ENCODE measurements at regions not wholly inside any gene's neighbourhood (a gene's known extent, or its start where the extent isn't known, plus 50 kb on each side); places are given as distances from the start of the nearest gene placed in this dataset.

DNA sequence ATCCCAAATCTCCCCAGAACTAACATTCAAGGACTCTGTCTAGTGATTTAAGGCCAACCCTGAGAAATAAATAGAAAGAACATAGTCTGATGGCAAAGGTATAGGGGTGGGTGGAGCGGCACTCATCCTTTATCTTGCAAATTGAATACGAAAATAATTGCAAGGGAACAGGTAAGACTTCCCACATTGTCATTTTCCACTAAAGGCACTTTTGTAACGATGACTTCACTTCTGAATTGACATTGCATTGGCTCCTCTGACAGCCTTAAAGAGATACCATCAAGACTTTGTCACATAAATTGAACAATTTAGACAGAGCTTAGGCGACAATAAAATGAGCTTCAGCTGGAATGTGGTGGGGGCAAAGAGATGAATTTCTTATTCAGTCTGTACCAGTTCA lies 75.3 kb upstream of the PLCL2 start:
- no peak overlapping the region for H2AFZ ChIP-seq (ENCODE audit: low read depth, low read length)
- H3K9ac ChIP-seq (ENCODE audit: low read length) = peak overlapping the region; percentile 55
- H3K36me3 ChIP-seq (ENCODE audit: insufficient read depth, low read length) = no peaks in the 10 kb centered on the region
- H3K79me2 ChIP-seq (replicated peaks; ENCODE audit: insufficient read depth, low read length) = no peaks in the 10 kb centered on the region
- H3K4me3 ChIP-seq (ENCODE audit: low read length) = peak overlapping the region; percentile 57
- H4K20me1 ChIP-seq (ENCODE audit: insufficient read depth) = no peaks in the 10 kb centered on the region
- peak overlapping the region; percentile 89 for H3K27ac ChIP-seq (ENCODE audit: low read length)
- no peaks in the 10 kb centered on the region for H3F3A ChIP-seq (ENCODE audit: insufficient read depth, low read length, poor library complexity, severe bottlenecking)
- TF ChIP-seq POLR2AphosphoS5 (IDR thresholded peaks at IDR 0.05) (peak; percentile 59), RAD21 (conservative IDR thresholded peaks at IDR 0.05) (peak; percentile 37), TAF1 (IDR thresholded peaks at IDR 0.05; ENCODE audit: low read depth) (no peak), EZH2 (IDR thresholded peaks at IDR 0.05; ENCODE audit: borderline replicate concordance, insufficient read depth, low read length, poor library complexity, severe bottlenecking) (no peak), SMC3 (conservative IDR thresholded peaks at IDR 0.05; ENCODE audit: poor library complexity) (peak; percentile 38), MXI1 (conservative IDR thresholded peaks at IDR 0.05; ENCODE audit: poor library complexity, severe bottlenecking) (no peak), EP300 (conservative IDR thresholded peaks at IDR 0.05; ENCODE audit: poor library complexity, severe bottlenecking) (peak; percentile 98)
- TF ChIP-seq, protein P1, sequence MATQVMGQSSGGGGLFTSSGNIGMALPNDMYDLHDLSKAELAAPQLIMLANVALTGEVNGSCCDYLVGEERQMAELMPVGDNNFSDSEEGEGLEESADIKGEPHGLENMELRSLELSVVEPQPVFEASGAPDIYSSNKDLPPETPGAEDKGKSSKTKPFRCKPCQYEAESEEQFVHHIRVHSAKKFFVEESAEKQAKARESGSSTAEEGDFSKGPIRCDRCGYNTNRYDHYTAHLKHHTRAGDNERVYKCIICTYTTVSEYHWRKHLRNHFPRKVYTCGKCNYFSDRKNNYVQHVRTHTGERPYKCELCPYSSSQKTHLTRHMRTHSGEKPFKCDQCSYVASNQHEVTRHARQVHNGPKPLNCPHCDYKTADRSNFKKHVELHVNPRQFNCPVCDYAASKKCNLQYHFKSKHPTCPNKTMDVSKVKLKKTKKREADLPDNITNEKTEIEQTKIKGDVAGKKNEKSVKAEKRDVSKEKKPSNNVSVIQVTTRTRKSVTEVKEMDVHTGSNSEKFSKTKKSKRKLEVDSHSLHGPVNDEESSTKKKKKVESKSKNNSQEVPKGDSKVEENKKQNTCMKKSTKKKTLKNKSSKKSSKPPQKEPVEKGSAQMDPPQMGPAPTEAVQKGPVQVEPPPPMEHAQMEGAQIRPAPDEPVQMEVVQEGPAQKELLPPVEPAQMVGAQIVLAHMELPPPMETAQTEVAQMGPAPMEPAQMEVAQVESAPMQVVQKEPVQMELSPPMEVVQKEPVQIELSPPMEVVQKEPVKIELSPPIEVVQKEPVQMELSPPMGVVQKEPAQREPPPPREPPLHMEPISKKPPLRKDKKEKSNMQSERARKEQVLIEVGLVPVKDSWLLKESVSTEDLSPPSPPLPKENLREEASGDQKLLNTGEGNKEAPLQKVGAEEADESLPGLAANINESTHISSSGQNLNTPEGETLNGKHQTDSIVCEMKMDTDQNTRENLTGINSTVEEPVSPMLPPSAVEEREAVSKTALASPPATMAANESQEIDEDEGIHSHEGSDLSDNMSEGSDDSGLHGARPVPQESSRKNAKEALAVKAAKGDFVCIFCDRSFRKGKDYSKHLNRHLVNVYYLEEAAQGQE (IDR thresholded peaks at IDR 0.05; ENCODE audit: borderline replicate concordance) = peak; percentile 39
- TF ChIP-seq, protein P2, sequence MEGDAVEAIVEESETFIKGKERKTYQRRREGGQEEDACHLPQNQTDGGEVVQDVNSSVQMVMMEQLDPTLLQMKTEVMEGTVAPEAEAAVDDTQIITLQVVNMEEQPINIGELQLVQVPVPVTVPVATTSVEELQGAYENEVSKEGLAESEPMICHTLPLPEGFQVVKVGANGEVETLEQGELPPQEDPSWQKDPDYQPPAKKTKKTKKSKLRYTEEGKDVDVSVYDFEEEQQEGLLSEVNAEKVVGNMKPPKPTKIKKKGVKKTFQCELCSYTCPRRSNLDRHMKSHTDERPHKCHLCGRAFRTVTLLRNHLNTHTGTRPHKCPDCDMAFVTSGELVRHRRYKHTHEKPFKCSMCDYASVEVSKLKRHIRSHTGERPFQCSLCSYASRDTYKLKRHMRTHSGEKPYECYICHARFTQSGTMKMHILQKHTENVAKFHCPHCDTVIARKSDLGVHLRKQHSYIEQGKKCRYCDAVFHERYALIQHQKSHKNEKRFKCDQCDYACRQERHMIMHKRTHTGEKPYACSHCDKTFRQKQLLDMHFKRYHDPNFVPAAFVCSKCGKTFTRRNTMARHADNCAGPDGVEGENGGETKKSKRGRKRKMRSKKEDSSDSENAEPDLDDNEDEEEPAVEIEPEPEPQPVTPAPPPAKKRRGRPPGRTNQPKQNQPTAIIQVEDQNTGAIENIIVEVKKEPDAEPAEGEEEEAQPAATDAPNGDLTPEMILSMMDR (IDR thresholded peaks at IDR 0.05; ENCODE audit: poor library complexity, severe bottlenecking) = no peak
- no peaks in the 10 kb centered on the region for H3K9me2 ChIP-seq (ENCODE audit: insufficient read depth, low read length)
- H3K4me2 ChIP-seq (ENCODE audit: low read length) = peak overlapping the region; percentile 34
- H3K27me3 ChIP-seq (ENCODE audit: insufficient read depth, low read depth, low read length) = no peaks in the 10 kb centered on the region
- H3K9me3 ChIP-seq (ENCODE audit: low read length) = no peaks in the 10 kb centered on the region

DNA sequence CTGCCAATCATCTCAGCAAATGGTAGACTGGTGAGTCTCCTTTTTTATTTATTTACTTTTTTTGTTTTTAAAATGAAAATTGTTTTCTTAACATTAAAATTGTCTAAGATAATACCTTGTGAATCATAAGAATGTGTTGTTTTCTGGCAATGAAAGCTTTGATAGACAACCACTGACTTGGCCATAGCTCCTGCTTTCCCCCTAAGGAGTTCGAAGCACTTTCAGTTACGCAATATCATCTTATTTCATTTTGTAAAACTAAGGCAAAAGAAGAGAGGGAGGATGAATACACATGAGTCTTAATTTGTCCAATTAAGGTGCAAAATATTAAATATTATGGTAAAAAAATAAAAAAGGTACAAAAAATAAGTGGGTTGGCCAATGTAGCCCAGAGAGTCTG lies 74.8 kb upstream of the PLCL2 start:
- H3F3A ChIP-seq (ENCODE audit: insufficient read depth, low read length, poor library complexity, severe bottlenecking) = no peaks in the 10 kb centered on the region
- no peaks in the 10 kb centered on the region for H3K9me3 ChIP-seq (ENCODE audit: low read length)
- H3K9ac ChIP-seq (ENCODE audit: low read length) = peak overlapping the region; percentile 48
- H2AFZ ChIP-seq (ENCODE audit: low read depth, low read length) = no peak overlapping the region
- H3K9me2 ChIP-seq (ENCODE audit: insufficient read depth, low read length) = no peaks in the 10 kb centered on the region
- no peaks in the 10 kb centered on the region for H3K36me3 ChIP-seq (ENCODE audit: insufficient read depth, low read length)
- peak overlapping the region; percentile 16 for H3K4me2 ChIP-seq (ENCODE audit: low read length)
- H3K79me2 ChIP-seq (replicated peaks; ENCODE audit: insufficient read depth, low read length) = no peaks in the 10 kb centered on the region
- H3K4me3 ChIP-seq (ENCODE audit: low read length) = peak overlapping the region; percentile 57
- no peaks in the 10 kb centered on the region for H4K20me1 ChIP-seq (ENCODE audit: insufficient read depth)
- no peak for TF ChIP-seq MXI1 (conservative IDR thresholded peaks at IDR 0.05; ENCODE audit: poor library complexity, severe bottlenecking)
- TF ChIP-seq POLR2AphosphoS5 (IDR thresholded peaks at IDR 0.05) = no peak
- TF ChIP-seq EP300 (conservative IDR thresholded peaks at IDR 0.05; ENCODE audit: poor library complexity, severe bottlenecking) = no peak
- no peak for TF ChIP-seq RAD21 (conservative IDR thresholded peaks at IDR 0.05)
- no peak for TF ChIP-seq EZH2 (IDR thresholded peaks at IDR 0.05; ENCODE audit: borderline replicate concordance, insufficient read depth, low read length, poor library complexity, severe bottlenecking)
- no peak for TF ChIP-seq SMC3 (conservative IDR thresholded peaks at IDR 0.05; ENCODE audit: poor library complexity)
- TF ChIP-seq, protein P1 (IDR thresholded peaks at IDR 0.05; ENCODE audit: borderline replicate concordance) = no peak
- TF ChIP-seq, protein P2 (IDR thresholded peaks at IDR 0.05; ENCODE audit: poor library complexity, severe bottlenecking) = no peak
- H3K27ac ChIP-seq (ENCODE audit: low read length) = peak overlapping the region; percentile 89
- H3K27me3 ChIP-seq (ENCODE audit: insufficient read depth, low read depth, low read length) = no peaks in the 10 kb centered on the region
